22Rv1 (cell line): ENCODE measurements at regions not wholly inside any gene's neighbourhood (a gene's known extent, or its start where the extent isn't known, plus 50 kb on each side); places are given as distances from the start of the nearest gene placed in this dataset.

Source experiments
- H3K27ac ChIP-seq: fragments of 450-650 bp; 2 replicates; pipeline ENCODE4 v1.5.1; 2017
- CTCF ChIP-seq: fragments of 450-650 bp; IDR thresholded peaks from 2 replicates; pipeline ENCODE4 v1.5.1; 2017; ENCODE audit warnings: mild to moderate bottlenecking
- ZFX ChIP-seq: fragments of 450-650 bp; IDR thresholded peaks from 2 replicates; pipeline ENCODE4 v1.6.1; 2017; ENCODE audit warnings: antibody characterized with exemption, borderline replicate concordance

GRCh38 chr13:27370305-27370872 is 54.0 kb upstream of the GTF3A start:
- TF ChIP-seq CTCF (no peak), ZFX (no peak)

GRCh38 chr13:27371932-27372331 is 52.5 kb upstream of the GTF3A start:
- no peak overlapping the region for H3K27ac ChIP-seq
- TF ChIP-seq ZFX, result no peak
- TF ChIP-seq CTCF, result no peak

More at GRCh38 chr13:27370305-27370872, 54.0 kb upstream of the GTF3A start:
- H3K27ac ChIP-seq, result no peak overlapping the region

GRCh38 chr13:27372896-27373295 is 51.5 kb upstream of the GTF3A start:
- H3K27ac ChIP-seq, result no peak overlapping the region
- TF ChIP-seq ZFX (no peak), CTCF (no peak)

GRCh38 chr13:27374126-27374613 is 50.2 kb upstream of the GTF3A start:
- H3K27ac ChIP-seq, result no peak overlapping the region
- TF ChIP-seq ZFX, result no peak
- TF ChIP-seq CTCF, result no peak
